Left ventricle myocardium inferior (tissue), 1 donor: ENCODE measurements at regions not wholly inside any gene's neighbourhood (a gene's known extent, or its start where the extent isn't known, plus 50 kb on each side); places are given as distances from the start of the nearest gene placed in this dataset.

ENCODE experiments used
- DNase-seq: peaks from one replicate; pipeline ENCODE4 v3.0.0-alpha.2; 2020
- H3K27ac ChIP-seq: fragments of 200-600 bp; replicated peaks from 2 replicates; pipeline ENCODE4 v1.8.0; 2021
- H3K27me3 ChIP-seq: fragments of 200-600 bp; 2 replicates; pipeline ENCODE4 v1.8.0; 2021; ENCODE audit warnings: low read depth
- H3K36me3 ChIP-seq: fragments of 200-600 bp; 2 replicates; pipeline ENCODE4 v1.8.0; 2021
- H3K4me1 ChIP-seq: fragments of 200-600 bp; 2 replicates; pipeline ENCODE4 v1.8.0; 2021
- H3K4me3 ChIP-seq: fragments of 200-600 bp; 2 replicates; pipeline ENCODE4 v1.8.0; 2021; ENCODE audit warnings: mild to moderate bottlenecking, moderate library complexity
- H3K9me3 ChIP-seq: fragments of 200-600 bp; replicated peaks from 2 replicates; pipeline ENCODE4 v1.8.0; 2021
- CTCF ChIP-seq: fragments of 200-600 bp; IDR thresholded peaks from 2 replicates; pipeline ENCODE4 v1.8.0; 2021; ENCODE audit warnings: antibody characterized with exemption, mild to moderate bottlenecking, borderline replicate concordance
- intact Hi-C: fragments of 100-400 bp; cut with micrococcal nuclease; formaldehyde crosslinking; loops from one replicate; pipeline ENCODE4 v1.11.0; 2022
- donor health status: DM: no; HTN: yes; CAD: no; lungs with severe emphysema.

GRCh38 chr13:109368230-109368629 lies 418.2 kb downstream of the IRS2 start:
- no peaks in the 10 kb centered on the region for H3K27me3 ChIP-seq
- intact Hi-C loops, result no loop called here
- no peak for DNase-seq
- no peaks in the 10 kb centered on the region for H3K4me1 ChIP-seq
- peaks cover 9% of the 10 kb centered on the region for H3K9me3 ChIP-seq
- H3K36me3 ChIP-seq, result no peaks in the 10 kb centered on the region
- H3K4me3 ChIP-seq, result no peak overlapping the region
- no peak overlapping the region for H3K27ac ChIP-seq
- TF ChIP-seq CTCF, result no peak

- Histone ChIP-seq H3K9me3 (peaks cover 9% of the 10 kb centered on the region), H3K27me3 (no peaks in the 10 kb centered on the region), H3K4me1 (no peaks in the 10 kb centered on the region), H3K27ac (no peak overlapping the region), H3K36me3 (no peaks in the 10 kb centered on the region), H3K4me3 (no peak overlapping the region)
- intact Hi-C loops, result no loop called here
- DNase-seq, result no peak
- TF ChIP-seq CTCF, result no peak
Observed at GRCh38 chr13:109366525-109366924, 419.9 kb downstream of the IRS2 start.

GRCh38 chr13:109363431-109363830 lies 423.0 kb downstream of the IRS2 start:
- Histone ChIP-seq H3K27me3 (no peaks in the 10 kb centered on the region), H3K36me3 (no peaks in the 10 kb centered on the region), H3K9me3 (peaks cover 9% of the 10 kb centered on the region), H3K4me3 (no peak overlapping the region), H3K4me1 (no peaks in the 10 kb centered on the region), H3K27ac (no peak overlapping the region)
- intact Hi-C loops, result no loop called here
- TF ChIP-seq CTCF, result no peak
- DNase-seq, result no peak

- DNase-seq, result no peak
- Histone ChIP-seq H3K36me3 (no peaks in the 10 kb centered on the region), H3K27ac (no peak overlapping the region), H3K27me3 (no peaks in the 10 kb centered on the region), H3K9me3 (peaks cover 9% of the 10 kb centered on the region), H3K4me3 (no peak overlapping the region), H3K4me1 (no peaks in the 10 kb centered on the region)
- no peak for TF ChIP-seq CTCF
- intact Hi-C loops, result no loop called here
Observed at GRCh38 chr13:109362616-109363015, 423.8 kb downstream of the IRS2 start.

GRCh38 chr13:109361562-109362289 lies 424.7 kb downstream of the IRS2 start:
- peaks cover 9% of the 10 kb centered on the region for H3K9me3 ChIP-seq
- H3K4me3 ChIP-seq, result no peak overlapping the region
- no peaks in the 10 kb centered on the region for H3K36me3 ChIP-seq
- H3K4me1 ChIP-seq, result no peaks in the 10 kb centered on the region
- intact Hi-C loops, result no loop called here
- DNase-seq, result no peak
- no peak for TF ChIP-seq CTCF
- H3K27ac ChIP-seq, result no peak overlapping the region
- no peaks in the 10 kb centered on the region for H3K27me3 ChIP-seq
